HFF-Myc (cell line): ENCODE measurements at regions not wholly inside any gene's neighbourhood (a gene's known extent, or its start where the extent isn't known, plus 50 kb on each side); places are given as distances from the start of the nearest gene placed in this dataset.
"Not testable (repeated sequence)": the region's sequence is repeated elsewhere in the genome, so short reads cannot be mapped to it uniquely, and the experiment has no call there.

Source experiments
- DNase-seq: peaks from one replicate; pipeline ENCODE4 v3.0.0-alpha.2; 2011; ENCODE audit warnings: low read depth; ENCODE audit errors: extremely low read depth
- H3K4me3 ChIP-seq: replicated peaks from 2 replicates; pipeline ENCODE4 v1.5.1; 2011; ENCODE audit warnings: low read depth, mild to moderate bottlenecking, control low read depth, low read length
- CTCF ChIP-seq: IDR thresholded peaks from 2 replicates; pipeline ENCODE4 v1.5.1; 2012; ENCODE audit warnings: mild to moderate bottlenecking, low read depth, low read length, control low read depth; ENCODE audit errors: missing control alignments

DNA sequence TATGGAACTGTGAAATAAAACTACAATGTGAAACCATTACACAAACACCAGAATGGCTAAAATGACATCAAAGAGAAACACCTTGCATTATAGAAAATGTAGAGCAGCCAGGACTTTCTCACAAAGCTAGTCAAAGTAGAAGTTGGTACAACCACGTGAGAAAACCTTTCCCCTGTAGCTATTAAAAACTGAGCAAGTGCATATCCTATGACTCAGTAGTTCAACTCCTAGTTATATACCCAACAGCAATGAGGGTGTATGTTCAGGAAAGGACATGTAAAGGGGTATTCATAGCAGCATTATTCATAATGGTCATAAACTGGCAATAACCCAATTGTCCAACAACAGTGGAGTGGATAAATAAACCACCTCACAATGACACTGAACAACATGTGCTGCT, 177.5 kb upstream of the NUDT10 start:
- DNase-seq: no peak
- no peak overlapping the region for H3K4me3 ChIP-seq
- no peak for TF ChIP-seq CTCF

- DNase-seq: no peak
- H3K4me3 ChIP-seq: no peak overlapping the region
- TF ChIP-seq CTCF: no peak
Measured at GRCh38 chrX:51155566-51155965, 177.1 kb upstream of the NUDT10 start.

DNA sequence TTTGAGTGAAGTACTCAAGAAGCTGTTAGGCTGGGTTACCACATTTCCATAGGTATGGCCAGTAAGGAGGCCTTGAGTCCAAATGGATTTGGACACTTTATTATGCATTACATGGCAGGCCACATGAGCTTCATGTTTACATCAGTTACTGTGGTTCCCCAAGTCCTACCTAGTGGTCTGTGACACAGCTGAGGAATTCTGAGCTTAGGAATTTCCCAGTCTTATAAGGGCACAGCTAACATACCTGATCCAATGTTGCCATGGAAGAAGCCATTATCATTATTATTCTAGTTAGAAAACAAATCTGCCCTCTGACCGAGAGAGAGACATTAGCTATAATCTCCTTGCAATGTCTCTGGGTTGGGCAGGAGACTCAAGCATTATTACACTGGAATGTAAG, 174.4 kb upstream of the NUDT10 start:
- TF ChIP-seq CTCF: no peak
- H3K4me3 ChIP-seq: no peak overlapping the region
- no peak for DNase-seq

DNA sequence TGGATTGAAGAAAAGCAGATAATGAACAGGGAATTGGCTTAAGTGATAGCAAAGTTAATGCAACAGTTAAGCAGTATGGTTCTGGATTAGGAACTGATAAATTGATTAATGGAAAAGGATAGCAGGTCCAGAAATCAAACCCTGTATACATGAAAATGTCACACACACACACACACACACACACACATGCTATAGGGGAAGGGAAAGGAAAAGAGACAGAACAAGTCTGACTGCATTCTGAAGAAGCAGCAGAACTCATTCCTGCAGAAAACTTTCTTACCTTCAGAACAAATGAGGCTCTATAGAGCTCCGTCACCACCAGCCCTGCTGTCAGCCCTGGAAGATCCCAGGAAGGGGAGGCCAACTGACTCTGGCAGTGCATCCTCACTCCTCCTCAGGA, 173.2 kb upstream of the NUDT10 start:
- not testable (repeated sequence) for DNase-seq, H3K4me3 ChIP-seq

DNA sequence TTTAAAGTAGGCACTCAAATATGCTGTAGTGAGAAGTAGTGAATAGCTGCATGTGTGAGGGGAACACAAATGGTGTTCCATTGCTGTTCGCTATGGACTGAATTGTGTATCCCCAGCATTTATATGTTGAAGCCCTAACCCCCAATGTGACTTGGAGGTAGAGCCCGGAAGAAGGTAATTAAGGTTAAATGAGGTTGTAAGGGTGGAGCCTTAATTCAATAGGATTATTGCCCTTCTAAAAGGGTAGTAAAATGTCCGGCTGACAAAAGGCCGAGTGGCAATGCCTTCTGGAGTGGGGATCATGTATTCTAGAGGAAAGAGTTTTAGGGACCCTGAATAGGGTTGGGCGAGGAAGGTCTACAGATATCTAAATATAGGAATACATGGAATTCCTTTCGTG, 168.9 kb upstream of the NUDT10 start:
- no peak for DNase-seq
- no peak for TF ChIP-seq CTCF

DNA sequence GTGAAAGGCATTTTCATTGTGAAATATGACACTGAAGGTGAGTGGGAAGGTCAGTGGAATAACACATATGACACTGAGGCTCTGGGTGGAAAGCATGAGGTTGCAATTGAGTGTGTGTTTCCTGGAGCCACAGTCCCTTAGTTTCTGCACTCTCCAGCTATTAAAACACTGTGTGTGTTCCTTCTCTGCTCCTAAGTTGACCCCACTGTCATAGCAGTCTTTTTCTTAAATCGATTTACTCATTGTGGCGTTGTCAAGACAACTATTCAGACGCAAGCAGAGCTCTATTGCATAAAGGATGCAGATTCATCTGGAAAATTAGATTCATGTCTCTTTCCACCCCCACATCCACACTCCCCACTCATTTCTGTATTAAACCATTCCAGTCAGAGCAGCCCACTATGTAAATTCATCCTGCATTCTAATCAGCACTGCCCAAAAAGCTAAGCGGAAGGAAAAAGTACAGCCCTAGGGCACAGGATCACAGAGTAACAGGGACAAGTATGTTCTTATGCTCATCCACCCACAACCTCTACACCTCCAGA, 154.2 kb upstream of the NUDT10 start:
- H3K4me3 ChIP-seq, DNase-seq: not testable (repeated sequence)

More for the DNA sequence above, 168.9 kb upstream of the NUDT10 start:
- no peak overlapping the region for H3K4me3 ChIP-seq

- not testable (repeated sequence) for DNase-seq, H3K4me3 ChIP-seq
Measured at GRCh38 chrX:51179805-51180204, 152.8 kb upstream of the NUDT10 start.

DNA sequence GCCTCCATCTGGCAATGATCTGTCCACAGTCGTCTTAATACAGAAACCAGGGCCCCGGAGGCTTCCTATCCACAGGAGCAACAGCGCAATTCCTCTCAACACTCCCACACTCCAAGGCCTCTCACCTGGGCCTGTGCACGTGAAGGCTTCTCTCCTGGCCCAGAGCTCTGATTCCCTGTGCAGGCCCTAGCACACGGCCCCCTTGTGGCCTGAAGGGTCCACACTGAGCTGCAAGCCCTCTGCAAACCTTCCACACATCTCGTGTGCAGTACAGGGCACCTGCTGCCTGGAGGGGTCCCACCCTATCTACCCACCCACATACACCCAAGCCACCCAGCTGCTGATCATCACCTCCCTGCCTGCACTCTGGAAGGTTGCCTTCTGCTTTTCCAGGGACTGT, 150.1 kb upstream of the NUDT10 start:
- no peak for DNase-seq
- TF ChIP-seq CTCF: no peak
- H3K4me3 ChIP-seq: no peak overlapping the region
